Sigmoid colon (tissue), 6 donors: ENCODE measurements at regions not wholly inside any gene's neighbourhood (a gene's known extent, or its start where the extent isn't known, plus 50 kb on each side); places are given as distances from the start of the nearest gene placed in this dataset.

ENCODE experiments used
- DNase-seq: peaks from one replicate; pipeline ENCODE4 v3.0.0-alpha.2; 2019
- H3K27ac ChIP-seq, 4 donors: fragments of 200-600 bp; sonication (generic); one replicate each; pipeline ENCODE4 v1.5.1; 2016 to 2019; ENCODE audit warnings: mild to moderate bottlenecking in 1 of 4
- H3K27me3 ChIP-seq, 3 donors: fragments of 200-600 bp; sonication (generic); one replicate each; pipeline ENCODE4 v1.5.1; 2019; ENCODE audit warnings: mild to moderate bottlenecking in 1 of 3
- H3K36me3 ChIP-seq, 4 donors: fragments of 200-600 bp; sonication (generic); one replicate each; pipeline ENCODE4 v1.5.1; 2016 to 2019
- H3K4me1 ChIP-seq, 4 donors: fragments of 200-600 bp; sonication (generic); one replicate each; pipeline ENCODE4 v1.5.1; 2017 to 2019
- H3K4me3 ChIP-seq, 4 donors: fragments of 200-600 bp; sonication (generic); one replicate each; pipeline ENCODE4 v1.5.1; 2017 to 2019; ENCODE audit warnings: mild to moderate bottlenecking in 2 of 4, moderate library complexity in 1 of 4
- H3K9me3 ChIP-seq, 4 donors: fragments of 200-600 bp in 3 of 4; sonication (generic) in 3 of 4; one replicate each; pipeline versions ENCODE4 v1.5.1 to v1.6.1; 2013 to 2019
- EP300 ChIP-seq, 4 donors: sonication (generic); formaldehyde crosslinking; IDR thresholded peaks; one replicate each; pipeline ENCODE4 v1.6.1; 2017; ENCODE audit warnings: antibody characterized with exemption in 4 of 4
- POLR2A ChIP-seq, 2 donors: fragments of 450-650 bp; IDR thresholded peaks; one replicate each; pipeline ENCODE4 v1.6.1; 2016; ENCODE audit warnings: antibody characterized with exemption in 2 of 2, mild to moderate bottlenecking in 2 of 2, moderate library complexity in 2 of 2
- POLR2AphosphoS5 ChIP-seq, 4 donors: sonication (generic); formaldehyde crosslinking; IDR thresholded peaks; one replicate each; pipeline ENCODE4 v1.6.1; 2017; ENCODE audit warnings: antibody characterized with exemption in 4 of 4
- WGBS, 2 donors: extraction: QIAGEN DNeasy Blood & Tissue Kit; methylation state at CpG; one replicate each; pipeline ENCODE4 v1.1.7; 2013; 5-methylcytosine and 5-hydroxymethylcytosine counted together
- intact Hi-C: fragments of 100-400 bp; cut with DNase I; formaldehyde crosslinking; loops from one replicate; pipeline ENCODE4 v1.15.1; 2023
- TF ChIP-seq, protein P1 (sequence below), 4 experiments: fragments of 450-650 bp in 3 of 4; fragments of 200-600 bp in 1 of 4; IDR thresholded peaks; one replicate each; pipeline ENCODE4 v1.5.1; 2016 to 2019; ENCODE audit warnings: antibody characterized with exemption in 4 of 4, mild to moderate bottlenecking in 3 of 4, moderate library complexity in 2 of 4
- donor health status: healthy with polysubstance abuse.
- donor health status: healthy.

DNA sequence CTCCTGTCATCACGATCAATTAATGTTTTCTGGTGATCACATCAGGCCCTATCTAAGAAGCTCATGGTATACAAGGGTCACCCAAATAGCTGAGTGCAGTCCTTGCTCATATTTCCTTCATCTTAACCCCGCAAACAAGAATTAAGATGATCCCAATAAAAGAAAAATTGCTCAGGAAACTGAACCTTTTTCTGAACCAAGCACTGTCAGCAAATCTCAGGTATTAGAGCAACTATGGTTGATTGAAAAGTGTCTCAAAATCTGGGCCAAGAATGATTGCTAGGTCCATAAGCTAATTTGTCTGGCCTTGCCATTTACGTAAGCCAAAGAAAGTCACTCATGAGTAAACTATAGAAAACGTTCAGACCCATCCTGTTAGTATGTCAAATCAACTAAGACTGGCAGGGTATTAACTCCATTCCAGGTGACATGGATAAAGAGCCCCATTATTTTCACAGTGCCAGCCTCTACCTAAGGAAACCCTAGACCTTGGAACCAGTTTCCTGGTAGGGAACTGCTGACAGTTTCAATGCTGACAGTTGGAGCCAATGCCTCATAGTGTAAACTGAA lies 209.3 kb downstream of the DEPDC1B start:
- peak overlapping the region; percentile 73 to 84 (median 78) for H3K27ac ChIP-seq
- intact Hi-C loops, result no loop called here
- peaks cover 0 to 47% (median 21%) of the 10 kb centered on the region in 4 donors for H3K4me1 ChIP-seq
- no peak for TF ChIP-seq EP300 (IDR thresholded peaks at IDR 0.05)
- no peak for TF ChIP-seq POLR2AphosphoS5 (IDR thresholded peaks at IDR 0.05)
- TF ChIP-seq, protein P1, sequence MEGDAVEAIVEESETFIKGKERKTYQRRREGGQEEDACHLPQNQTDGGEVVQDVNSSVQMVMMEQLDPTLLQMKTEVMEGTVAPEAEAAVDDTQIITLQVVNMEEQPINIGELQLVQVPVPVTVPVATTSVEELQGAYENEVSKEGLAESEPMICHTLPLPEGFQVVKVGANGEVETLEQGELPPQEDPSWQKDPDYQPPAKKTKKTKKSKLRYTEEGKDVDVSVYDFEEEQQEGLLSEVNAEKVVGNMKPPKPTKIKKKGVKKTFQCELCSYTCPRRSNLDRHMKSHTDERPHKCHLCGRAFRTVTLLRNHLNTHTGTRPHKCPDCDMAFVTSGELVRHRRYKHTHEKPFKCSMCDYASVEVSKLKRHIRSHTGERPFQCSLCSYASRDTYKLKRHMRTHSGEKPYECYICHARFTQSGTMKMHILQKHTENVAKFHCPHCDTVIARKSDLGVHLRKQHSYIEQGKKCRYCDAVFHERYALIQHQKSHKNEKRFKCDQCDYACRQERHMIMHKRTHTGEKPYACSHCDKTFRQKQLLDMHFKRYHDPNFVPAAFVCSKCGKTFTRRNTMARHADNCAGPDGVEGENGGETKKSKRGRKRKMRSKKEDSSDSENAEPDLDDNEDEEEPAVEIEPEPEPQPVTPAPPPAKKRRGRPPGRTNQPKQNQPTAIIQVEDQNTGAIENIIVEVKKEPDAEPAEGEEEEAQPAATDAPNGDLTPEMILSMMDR (IDR thresholded peaks at IDR 0.05), result no peak
- no peak for TF ChIP-seq POLR2A (IDR thresholded peaks at IDR 0.05)
- DNase-seq, result no peak
- no peaks in the 10 kb centered on the region for H3K36me3 ChIP-seq
- no peaks in the 10 kb centered on the region for H3K27me3 ChIP-seq
- 79 to 87% methylated on average over 4 of the region's 4 CpGs for WGBS, 2 donors
- no peaks in the 10 kb centered on the region for H3K9me3 ChIP-seq
- no peak overlapping the region for H3K4me3 ChIP-seq

DNA sequence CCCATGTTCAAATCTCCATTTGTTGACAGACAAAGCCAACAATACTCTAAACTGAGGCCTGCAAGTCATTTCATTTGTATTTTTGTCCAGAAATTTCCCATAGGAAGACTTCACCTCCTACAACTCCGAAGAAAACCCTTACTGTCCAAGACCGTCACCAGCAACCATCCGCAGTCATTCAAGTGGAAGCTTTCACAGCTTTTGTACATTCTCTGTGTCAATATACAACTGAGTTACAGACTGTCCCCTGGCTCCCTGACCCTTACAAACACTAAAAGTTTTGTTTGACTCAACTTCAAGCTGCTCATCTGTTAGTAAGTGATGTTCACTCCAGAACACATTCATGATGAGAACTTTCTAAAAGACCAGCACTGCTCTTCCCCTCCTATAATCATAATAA lies 210.1 kb downstream of the DEPDC1B start:
- WGBS, 2 donors, result 95% methylated on average over 3 of the region's 3 CpGs
- no peak for DNase-seq
- Histone ChIP-seq H3K36me3 (no peaks in the 10 kb centered on the region), H3K4me1 (peaks cover 0 to 47% (median 20%) of the 10 kb centered on the region in 4 donors), H3K27ac (peak overlapping the region; percentile 73 to 84 (median 78)), H3K27me3 (no peaks in the 10 kb centered on the region), H3K9me3 (no peaks in the 10 kb centered on the region), H3K4me3 (peak overlapping the region in 3 of 4 donors; percentile 45 to 56 (median 48))
- intact Hi-C loops, result loop anchor here (5.0 kb wide), 2 partner anchors 57 to 103 kb away; no protein-coding TSS in a partner anchor
- TF ChIP-seq EP300 (IDR thresholded peaks at IDR 0.05) (no peak), POLR2AphosphoS5 (IDR thresholded peaks at IDR 0.05) (no peak), POLR2A (IDR thresholded peaks at IDR 0.05) (no peak)
- TF ChIP-seq, protein P1 (IDR thresholded peaks at IDR 0.05), result no peak

DNA sequence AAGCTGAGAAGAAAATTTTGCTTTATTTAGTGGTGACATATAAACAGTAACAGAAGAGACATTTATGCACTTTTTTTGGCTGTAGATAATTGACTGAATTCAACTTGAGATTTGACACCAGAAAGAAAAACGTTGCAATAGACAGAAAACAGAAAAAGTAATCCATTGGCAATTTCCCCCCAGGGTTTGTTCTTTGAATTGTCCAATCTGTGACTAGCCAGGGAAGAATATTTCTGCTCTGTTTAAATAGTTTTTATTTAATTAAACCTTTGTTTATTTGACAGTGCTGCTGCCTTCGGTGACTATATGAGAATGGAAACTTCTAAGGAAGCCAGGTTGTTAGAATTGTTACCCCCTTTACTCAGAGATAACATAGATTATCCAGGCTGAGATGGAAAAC lies 210.6 kb downstream of the DEPDC1B start:
- DNase-seq, result no peak
- Histone ChIP-seq H3K27ac (peak overlapping the region; percentile 73 to 84 (median 78)), H3K4me3 (peak overlapping the region in 3 of 4 donors; percentile 45 to 56 (median 48)), H3K36me3 (no peaks in the 10 kb centered on the region), H3K4me1 (peaks cover 0 to 47% (median 20%) of the 10 kb centered on the region in 4 donors), H3K9me3 (no peaks in the 10 kb centered on the region), H3K27me3 (no peaks in the 10 kb centered on the region)
- intact Hi-C loops, result loop anchor here (5.0 kb wide), 2 partner anchors 58 to 102 kb away; no protein-coding TSS in a partner anchor
- no peak for TF ChIP-seq POLR2AphosphoS5 (IDR thresholded peaks at IDR 0.05)
- no peak for TF ChIP-seq POLR2A (IDR thresholded peaks at IDR 0.05)
- TF ChIP-seq, protein P1 (IDR thresholded peaks at IDR 0.05), result no peak
- TF ChIP-seq EP300 (IDR thresholded peaks at IDR 0.05), result no peak
- WGBS, 2 donors, result 57 to 59% methylated on average over 2 of the region's 2 CpGs

DNA sequence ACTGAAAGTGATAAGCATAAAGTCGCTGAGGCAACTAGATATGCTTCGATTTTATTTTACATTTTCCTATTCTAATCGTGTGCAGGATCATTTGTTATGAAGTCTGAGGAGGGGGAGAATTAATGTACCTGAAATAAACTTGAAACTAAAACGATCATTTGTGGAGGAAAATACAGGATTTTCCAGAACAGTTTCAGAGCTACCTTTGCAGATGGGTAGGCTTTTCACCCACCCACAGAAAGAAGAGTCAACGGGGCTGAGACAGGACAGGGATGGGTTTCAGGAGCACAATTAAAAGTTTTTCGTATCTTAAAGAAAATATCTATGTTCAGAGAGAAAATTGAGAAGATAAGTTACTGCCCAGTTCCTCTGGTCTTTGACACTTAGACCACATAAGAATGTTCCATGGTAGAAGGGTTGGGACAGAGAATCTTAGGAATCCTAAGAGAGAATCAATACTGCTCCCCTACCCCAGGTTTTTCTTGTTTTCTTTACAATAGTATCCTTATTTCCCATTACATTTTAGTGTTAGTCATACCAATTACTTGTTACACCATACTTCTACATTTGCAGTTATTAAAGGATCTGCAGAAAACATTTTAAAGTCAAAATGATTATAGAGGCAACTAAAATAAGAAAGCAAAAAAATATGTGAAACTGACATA lies 211.4 kb downstream of the DEPDC1B start:
- DNase-seq, result no peak
- Histone ChIP-seq H3K4me3 (peak overlapping the region; percentile 35 to 56 (median 46)), H3K36me3 (no peaks in the 10 kb centered on the region), H3K27ac (peak overlapping the region; percentile 73 to 84 (median 78)), H3K9me3 (no peaks in the 10 kb centered on the region), H3K4me1 (peaks cover 0 to 41% (median 16%) of the 10 kb centered on the region in 4 donors), H3K27me3 (no peaks in the 10 kb centered on the region)
- intact Hi-C loops, result loop anchor here (5.0 kb wide), 2 partner anchors 59 to 101 kb away; no protein-coding TSS in a partner anchor
- no peak for TF ChIP-seq POLR2AphosphoS5 (IDR thresholded peaks at IDR 0.05)
- TF ChIP-seq EP300 (IDR thresholded peaks at IDR 0.05), result no peak
- no peak for TF ChIP-seq POLR2A (IDR thresholded peaks at IDR 0.05)
- TF ChIP-seq, protein P1 (IDR thresholded peaks at IDR 0.05), result no peak
- 50 to 76% methylated on average over 6 of the region's 6 CpGs for WGBS, 2 donors
